Stimulated activated CD4-positive, alpha-beta T cell treated with anti-CD3 and anti-CD28 coated beads, Interleukin-15, amount 100 ng/mL, for 24 hours (primary cell): ENCODE measurements at regions not wholly inside any gene's neighbourhood (a gene's known extent, or its start where the extent isn't known, plus 50 kb on each side); places are given as distances from the start of the nearest gene placed in this dataset.

Source experiments
- DNase-seq: peaks from one replicate; pipeline ENCODE4 v3.0.0-alpha.2; 2020

GRCh38 chr4:61070269-61070668 is 129.9 kb upstream of the ADGRL3 start:
- DNase-seq = no peak

DNA sequence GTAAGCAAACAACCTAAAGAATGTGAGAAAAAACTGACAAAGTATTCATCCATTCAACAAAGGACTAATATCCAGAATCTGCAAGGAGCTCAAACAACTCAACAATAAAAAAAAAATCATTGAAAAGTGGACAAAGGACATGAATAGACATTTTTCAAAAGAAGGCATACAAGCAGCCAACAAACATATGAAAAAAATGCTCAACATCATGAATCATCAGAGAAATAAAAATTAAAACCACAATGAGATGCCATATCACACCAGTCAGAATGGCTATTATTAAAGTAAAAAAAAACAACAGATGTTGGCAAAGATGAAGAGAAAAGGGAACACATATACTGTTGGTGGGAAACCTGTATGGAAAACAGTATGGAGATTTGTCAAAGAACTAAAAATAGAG is 120.7 kb upstream of the ADGRL3 start:
- DNase-seq = no peak

DNA sequence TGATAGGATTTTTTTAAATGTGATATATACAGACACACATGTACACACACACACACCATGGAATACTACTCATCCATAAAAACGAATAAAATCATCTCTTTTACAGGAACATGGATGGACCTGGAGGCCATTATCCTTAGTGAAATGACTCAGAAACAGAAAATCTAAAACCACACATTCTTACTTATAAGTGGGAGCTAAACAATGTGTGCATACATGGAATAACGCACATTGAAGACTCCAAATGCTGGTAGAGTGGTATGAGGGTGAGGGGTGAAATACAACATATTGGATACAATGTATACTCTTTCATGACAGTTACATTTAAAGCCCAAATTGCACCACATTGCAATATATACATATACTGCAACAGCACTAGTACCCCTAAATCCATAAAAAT is 120.2 kb upstream of the ADGRL3 start:
- no peak for DNase-seq

DNA sequence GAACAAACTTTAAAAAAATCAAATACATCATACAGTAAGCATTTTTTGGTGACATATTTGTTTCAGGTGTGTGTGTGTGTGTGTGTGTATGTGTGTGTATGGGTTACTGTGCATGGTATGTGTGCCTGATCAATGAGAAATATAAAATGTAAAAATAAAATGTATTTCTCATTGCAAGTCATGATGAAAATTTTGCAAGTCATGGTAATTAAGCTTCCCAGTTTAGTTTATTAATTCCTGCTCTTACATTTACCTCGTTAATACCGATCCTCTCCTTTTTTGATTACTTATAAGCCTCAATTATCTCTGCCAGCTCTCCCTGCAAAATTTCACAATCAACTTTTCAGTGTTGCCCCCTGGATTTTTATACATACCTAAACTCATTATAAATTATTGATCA is 114.6 kb upstream of the ADGRL3 start:
- no peak for DNase-seq

DNA sequence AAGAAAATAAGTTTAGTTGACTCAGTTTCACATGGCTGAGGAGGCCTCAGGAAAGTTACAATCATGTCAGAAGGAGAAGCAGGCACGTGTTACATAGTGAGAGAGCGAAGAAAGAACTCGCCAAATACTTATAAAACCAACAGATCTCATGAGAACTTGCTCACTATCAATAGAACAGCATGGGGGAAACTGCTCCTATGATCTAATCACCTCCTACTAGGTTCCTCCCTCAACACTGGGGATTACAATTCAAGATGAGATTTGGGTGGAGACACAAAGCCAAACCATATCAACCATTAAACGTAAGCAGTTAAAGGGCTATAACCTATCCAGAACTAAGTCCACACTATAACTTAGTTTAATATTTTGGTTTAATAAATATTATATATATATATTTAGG is 113.8 kb upstream of the ADGRL3 start:
- DNase-seq = no peak

GRCh38 chr4:61086979-61087378 is 113.1 kb upstream of the ADGRL3 start:
- no peak for DNase-seq

DNA sequence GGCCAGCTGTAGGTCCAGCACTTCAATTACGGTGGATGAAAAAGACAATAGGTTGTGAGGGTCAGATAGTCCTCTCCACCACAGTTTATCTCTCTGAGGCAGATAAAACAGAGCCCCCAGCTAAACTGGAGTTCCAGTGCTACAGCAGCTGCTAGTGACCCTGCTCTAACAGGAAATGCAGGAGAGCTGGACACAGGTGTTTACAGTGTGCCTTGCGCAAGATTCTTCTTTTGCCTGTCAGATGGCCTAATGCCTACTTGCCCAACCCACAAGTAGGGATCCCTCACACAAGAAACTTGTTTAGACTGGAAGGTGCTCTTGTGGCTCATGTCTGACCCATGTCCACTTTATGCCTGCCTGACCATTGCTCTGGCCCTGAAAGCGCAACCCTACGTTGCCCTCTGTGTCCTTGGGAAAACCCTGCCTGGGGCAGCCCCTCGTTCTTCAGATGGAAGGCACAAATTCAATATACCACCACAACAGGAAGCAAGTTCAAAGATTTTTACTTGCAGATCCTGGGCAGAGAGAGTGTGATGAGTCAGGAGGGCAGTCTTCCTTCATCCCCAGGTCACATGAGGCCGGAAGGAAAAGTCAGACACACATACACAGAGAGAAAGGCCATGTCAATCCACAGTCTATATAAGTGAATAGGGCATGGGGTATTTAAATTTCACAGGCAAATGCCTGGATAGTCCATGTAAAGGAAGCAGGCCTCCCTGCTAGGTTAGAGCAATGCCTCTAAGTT is 105.1 kb upstream of the ADGRL3 start:
- no peak for DNase-seq

GRCh38 chr4:61128682-61129081 is 71.4 kb upstream of the ADGRL3 start:
- DNase-seq = no peak

- DNase-seq = no peak
Observed at GRCh38 chr4:61129971-61130370, 70.2 kb upstream of the ADGRL3 start.

DNA sequence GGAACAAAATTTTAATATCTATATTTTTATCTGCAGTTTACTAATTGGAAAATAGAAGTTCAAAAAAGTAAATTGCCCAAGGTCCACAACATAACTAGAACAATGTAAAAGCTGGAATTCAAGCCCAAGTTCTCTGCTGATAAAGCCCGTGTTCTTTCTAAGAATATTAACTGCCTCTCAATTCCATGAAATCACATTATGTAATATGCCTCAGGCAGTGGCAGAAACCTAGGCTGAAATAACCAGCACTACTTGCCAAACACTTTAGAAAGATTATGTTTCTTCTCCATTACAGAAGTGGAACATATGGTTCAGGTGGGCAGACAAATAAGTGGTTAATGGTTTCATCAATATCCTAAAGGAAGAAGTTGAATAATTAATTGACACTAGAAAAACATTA is 56.7 kb upstream of the ADGRL3 start:
- DNase-seq = no peak

GRCh38 chr4:61149278-61149677 is 50.8 kb upstream of the ADGRL3 start:
- no peak for DNase-seq
